LHCN-M2 (cell line): ENCODE measurements at regions not wholly inside any gene's neighbourhood (a gene's known extent, or its start where the extent isn't known, plus 50 kb on each side); places are given as distances from the start of the nearest gene placed in this dataset.

Source experiments
- DNase-seq: peaks from one replicate; pipeline ENCODE4 v3.0.0-alpha.2; 2012; ENCODE audit warnings: low read depth

DNA sequence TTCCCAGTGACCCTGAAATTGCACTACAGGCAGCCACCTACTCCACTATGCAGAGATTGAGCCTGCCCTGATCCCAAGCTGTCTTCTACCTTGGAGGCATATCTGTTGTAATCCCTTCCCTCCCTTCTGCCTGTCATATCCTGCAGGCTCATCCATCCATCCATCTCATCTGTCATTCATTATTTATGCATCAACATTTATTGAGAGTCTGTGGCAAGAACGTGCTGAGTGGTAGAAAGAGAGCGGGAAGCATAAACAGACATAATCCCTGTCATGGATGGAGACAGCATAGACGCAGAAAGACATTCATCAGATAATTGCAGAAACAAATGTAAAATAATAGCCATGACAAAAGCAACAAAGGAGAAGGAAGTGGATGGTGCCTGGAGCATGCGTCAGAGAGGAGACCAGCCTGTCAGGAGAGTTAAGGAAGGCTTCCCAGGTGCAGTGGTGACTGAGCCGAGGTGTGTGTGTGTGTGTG is 89.5 kb upstream of the CALM2 start:
- no peak for DNase-seq

DNA sequence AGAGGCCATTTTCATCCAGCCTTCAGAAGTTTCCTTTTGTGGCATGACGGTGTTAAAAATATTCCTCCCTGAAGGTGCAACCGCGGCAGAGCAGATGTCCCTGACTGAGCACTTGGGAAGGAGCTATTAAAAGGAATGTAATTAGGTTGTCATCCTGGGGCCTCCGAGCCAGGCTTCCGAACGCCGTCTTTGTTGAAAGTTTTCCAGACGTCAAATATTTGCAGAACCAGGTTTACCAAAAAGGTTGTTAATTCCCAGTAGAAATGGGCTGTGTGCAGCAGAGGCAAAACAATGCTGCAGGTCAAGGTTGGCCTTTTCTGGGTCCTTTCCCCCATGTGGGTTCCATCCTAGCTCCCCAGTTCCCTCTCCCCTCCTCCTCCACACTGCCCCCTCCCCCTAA is 88.8 kb upstream of the CALM2 start:
- DNase-seq: no peak

DNA sequence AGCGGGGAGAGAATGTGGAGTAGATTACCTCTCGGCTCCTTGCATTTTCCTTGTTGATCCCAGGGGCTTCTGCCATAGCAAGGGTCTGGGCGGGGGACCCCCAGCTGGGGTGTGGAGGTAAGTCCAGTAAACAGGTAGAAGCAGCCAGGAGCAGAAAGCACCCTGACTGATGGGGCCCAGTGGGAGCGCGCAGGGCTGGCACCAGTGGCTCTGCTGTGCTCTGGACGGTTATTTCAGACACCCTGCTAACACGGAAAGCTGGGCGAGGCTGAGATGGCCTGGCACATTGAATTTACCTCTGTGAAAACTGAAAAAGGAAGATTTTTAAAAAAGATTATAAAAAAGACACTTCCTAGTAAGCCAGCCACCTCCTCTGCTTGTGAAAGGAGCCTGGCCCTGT is 88.4 kb upstream of the CALM2 start:
- DNase-seq: no peak

DNA sequence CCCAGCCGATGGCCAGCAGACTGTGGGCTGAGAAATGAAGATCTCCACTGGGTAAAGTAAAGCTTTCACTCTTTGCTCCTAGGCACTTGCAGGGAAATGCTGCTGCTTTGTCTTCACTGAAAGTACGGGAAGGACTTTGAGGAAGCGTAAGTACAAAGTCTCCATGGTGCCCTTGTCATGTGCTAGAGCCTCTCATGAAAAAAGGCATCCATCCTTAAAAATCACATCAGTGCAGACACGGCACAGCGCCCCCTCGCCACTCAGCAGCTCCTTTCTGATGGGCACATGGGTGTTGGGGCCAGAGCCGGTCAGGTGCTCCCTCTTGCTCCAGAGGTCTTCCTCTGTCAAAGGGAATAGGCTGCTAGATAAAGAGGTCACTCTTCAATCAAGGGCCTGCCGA is 87.8 kb upstream of the CALM2 start:
- DNase-seq: no peak

DNA sequence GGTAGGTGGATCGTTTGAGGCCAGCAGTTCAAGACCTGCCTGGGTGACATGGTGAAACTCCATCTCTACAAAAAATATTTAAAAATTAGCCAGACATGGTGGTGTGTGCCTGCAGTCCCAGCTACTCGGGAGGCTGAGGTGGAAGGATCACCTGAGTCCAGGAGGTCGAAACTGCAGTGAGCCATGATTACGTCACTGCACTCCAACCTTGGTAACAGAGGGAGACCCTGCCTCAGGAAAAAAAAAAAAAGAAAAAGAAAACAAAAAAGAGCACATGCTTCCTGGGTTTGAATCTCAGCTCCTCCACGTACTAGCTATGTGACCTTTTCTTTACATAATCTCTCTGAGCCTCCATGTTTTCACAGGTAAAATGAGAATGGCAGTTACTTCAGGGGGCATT is 86.3 kb upstream of the CALM2 start:
- no peak for DNase-seq

DNA sequence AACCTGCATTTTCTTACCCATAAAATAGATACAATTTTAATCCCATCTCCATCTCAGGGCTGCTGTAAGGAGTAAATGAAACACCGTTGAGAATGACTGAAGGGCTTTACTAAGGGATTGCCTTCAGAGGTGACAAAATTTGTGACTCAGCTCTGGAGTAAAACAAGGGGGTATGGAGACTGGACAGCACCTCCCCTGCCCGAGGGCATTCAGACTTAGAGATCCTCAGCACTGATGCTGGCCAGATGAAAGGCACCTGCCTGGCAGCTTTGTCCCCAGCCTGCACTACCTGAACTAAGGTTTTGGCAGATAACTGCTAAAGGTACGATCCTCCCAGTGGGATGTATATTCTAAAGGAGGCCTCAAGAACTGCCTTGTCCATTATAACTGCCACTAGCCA is 84.7 kb upstream of the CALM2 start:
- DNase-seq: no peak

DNA sequence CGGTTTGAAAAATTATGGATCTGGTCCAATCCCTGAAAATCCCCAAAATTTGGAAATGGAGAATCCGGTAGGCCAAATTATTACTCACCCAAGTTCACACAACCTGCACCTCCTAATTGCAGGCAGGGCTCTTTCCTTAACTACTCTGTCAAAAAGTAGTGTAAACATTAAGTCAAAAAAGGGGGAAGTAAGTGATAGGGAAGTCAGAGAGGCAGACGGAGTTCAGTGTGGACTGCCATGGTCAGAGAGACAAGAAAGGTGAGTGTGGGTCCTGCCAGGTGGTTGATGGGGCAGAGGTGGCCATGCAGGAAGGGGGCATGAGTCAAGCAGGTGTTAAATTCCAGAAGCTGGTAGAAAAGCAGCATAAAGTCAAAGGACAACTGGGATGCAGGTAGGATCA is 83.5 kb upstream of the CALM2 start:
- no peak for DNase-seq

DNA sequence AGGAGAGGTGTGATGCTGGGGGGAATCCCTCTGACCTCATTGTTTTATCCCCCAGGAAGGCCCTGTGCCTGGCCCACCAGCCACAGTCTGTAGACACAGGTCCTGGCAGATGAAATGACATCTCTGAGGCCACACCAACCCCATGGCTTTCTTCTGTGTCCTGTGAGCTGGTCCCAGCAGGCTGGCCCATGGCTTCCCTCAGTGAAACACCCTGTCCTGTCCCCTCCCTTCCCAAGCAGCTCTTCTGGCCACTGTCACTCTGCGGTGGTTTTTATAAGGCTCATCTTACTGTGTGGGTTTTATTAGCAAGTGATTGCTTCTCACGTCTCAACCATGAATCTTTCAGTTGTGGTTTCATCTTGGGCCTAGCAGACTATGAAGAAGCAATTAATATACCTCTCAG is 81.6 kb upstream of the CALM2 start:
- DNase-seq: no peak

DNA sequence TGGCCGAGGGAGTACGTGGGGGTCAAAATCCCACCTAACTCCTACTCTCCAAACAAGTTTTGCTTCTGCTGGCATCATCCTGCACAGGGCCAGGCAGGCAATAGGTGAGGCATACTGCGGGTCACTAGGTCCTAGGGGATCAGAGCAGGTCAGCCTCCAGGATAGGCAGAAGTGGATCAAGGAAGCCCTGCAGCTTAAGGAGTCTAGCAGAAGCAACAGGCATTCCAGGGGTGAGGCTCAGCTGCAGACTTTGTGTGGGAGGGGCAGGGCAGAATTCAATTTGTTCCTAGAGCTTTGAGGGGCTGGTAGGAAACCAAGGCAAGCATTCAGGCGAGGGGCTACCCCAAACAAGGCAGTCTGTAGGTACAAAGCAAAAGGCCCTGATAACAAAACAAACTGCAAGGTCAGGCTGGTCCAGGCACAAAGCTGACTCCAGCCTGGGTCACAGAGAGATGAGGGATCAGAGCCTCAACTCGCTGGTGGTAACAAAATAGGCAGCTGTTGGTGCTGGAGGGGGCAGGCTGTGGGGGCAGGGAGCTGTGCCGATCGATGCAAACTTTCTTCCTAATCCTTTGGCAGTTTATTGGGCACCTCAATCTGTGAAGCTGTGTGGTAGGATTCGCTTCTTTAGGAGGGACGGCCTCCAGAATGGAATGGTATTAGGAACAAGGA is 80.2 kb upstream of the CALM2 start:
- DNase-seq: no peak

DNA sequence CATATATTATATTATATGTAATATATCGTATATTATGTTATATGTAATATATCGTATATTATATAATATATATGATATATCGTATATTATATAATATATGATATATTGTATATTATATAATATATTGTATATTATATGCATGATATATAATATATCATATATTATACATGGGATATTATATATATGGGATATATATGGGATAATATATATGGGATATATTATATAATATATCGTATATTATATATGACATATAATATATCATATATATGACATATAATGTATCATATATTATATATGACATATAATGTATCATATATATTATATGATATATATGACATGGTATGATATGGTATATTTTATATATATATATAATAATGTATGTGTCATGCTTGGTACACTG is 79.5 kb upstream of the CALM2 start:
- DNase-seq: no peak

DNA sequence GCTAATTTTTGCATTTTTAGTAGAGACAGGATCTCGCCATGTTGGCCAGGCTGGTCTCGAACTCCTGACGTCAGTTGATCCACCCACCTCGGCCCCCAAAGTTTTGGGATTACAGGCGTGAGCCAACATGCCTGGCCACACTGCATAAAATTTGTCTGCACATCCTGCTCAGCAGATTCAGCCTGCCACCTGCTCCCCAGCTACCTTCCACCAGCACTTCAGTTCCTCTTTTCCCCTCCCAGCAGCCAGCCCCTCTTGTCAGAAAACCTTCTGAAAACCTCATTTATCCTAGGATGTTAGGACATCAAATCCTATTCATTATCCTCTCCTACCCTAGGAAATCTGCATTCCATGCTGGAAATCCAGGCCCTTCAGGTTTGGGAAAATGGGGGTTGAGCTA is 78.2 kb upstream of the CALM2 start:
- no peak for DNase-seq

DNA sequence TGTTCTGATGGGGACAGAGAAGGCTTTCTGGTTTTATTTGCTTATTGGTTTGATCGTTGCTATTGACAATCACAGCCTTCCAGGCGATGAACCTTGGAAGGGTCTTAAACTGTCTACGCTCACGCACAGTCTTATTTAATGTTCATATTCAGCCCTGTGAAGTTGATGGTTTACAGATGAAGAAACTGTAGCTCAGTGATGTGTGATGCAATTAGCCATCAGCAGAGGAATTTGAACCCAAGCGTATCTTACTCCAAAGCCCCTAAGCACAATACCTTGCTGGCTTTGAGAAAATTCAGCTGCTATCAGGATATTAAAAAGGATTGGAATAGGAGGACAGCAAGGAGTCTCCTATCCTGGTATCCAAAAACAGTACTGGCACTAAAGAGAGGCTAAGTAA is 77.1 kb upstream of the CALM2 start:
- no peak for DNase-seq

DNA sequence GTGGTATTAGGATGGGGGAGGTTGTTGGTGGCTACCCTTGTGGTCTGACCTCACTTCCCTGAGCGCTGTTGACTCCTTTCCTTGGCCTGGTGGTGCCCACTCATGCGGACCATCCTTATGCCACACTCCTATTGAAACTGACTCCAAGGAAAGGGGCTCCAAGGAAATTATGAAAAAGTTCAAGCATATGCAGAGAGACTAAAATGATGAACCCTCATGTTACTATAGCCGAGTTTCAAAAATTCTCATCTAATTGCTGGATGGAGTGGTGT is 75.0 kb upstream of the CALM2 start:
- DNase-seq: no peak

DNA sequence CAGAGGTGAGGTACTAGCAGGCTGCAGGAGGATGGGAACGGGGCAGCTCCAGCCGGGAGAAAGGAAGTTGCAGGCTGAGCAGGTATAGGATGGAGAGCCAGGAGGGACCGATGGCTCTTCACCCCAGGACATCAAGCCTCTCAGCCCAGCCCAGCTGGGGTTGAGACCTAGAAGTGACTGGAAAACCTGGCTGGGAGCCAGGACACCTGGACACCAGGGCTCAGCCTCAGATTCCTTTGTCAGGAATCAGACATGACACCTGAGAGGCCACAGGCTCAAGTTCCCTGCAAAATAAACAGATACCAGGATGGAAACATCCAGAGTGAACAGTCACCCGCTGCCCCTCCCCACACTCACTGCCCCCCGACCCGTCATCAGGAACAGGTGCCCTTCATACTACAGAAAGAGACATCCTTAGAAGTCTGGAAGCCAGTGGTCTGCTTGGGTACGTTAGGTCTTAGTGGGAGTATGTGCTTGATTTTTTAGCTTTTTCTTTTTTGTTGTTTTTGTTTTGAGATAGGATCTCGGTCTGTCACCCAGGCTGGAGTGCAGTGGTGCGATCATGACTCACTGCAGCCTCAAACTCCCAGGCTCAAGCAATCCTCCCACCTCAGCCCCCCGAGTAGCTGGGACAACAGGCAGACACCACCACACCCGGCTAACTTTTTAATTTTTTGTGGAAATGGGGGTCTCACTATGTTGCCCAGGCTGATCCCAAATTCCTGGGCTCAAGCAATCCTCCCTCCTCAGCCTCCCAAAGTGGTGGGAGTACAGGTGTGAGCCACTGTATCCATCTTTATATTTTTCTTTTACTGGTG is 74.5 kb upstream of the CALM2 start:
- DNase-seq: no peak

DNA sequence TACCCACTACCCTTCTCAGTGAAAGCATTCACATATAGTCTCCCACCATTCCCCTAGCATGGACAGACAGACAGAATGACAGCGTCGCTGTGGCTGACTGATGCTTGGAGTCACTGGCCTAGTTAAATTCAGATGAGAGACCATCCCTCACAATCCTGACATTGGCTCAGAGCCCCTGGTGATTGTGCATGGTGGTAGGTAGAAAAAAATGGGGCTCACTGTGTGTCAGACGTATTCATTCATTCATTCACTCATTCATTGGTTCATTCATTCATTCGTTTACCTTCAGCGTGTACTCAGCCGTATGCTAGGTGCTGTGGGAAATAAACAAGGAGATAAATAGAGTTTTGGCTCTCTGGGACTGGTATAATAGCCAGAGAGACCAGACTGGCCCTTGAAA is 73.6 kb upstream of the CALM2 start:
- DNase-seq: no peak

DNA sequence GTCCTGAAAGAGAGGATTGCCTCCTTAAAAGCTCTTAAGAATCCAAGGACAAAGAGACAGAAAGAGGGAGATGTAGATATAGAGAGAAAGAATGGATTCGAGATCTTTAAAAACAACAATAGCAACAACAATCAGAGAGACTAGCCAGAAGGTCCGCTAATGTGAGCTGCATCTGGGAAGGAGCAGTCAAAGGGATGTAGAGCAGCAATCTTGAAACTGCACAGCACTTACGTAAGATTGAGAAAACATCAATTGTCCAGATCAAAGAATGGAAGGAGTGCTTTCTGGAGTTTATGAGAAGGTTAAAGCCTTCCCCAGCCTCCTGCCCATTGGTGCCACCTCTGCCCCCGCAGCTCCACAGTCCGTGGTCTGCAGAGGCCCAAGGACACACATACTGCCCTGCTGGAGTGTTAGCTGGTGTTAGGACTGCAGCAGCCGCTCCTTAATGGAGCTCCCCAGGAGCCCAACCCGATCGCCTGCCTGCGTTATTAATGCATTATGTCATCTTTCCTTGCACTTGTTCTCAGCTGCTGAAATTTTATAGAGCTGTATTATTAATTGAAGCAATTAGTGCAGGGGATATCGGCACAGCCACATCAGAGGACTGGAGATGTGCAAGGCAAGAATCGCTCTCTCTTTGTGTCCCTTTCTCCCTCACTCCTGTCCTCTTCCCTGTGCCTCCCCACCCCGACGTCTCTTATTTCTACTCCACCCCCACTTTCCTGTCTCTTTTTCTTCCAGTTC is 73.0 kb upstream of the CALM2 start:
- DNase-seq: no peak

DNA sequence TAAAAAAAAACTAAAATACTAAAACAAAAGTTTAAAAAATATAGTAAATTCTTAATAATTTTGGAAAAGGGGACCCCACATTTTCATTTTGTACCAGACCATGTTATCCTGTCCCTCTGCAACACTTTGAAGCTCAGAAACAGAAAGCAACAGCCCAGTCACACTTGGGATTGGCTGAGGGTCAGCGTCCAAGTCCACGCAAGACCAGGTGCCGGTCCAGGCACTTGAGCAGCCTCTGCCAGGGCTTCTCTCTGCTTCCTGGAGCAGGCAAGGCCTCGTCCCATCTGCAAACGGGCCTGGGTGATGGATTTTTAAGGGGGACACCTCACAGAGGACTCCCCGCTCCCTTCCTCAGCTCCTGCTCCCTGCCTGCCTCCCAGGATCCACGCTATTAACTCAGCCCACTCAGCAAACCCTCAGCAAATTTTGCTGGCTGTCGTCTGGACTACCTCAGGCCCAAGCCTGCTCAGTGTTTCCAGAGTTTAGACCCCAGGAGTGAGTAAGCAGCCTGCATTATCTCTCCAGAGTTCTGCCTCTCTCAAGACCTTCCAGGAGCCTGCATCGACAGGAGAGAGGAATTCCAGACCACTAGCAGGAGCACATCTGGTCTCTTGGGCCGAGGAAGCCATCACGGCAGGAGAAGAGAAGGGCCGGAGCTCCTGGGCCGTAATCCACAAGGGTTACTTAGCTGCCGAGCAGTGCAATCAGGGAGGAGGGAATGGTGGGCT is 67.4 kb upstream of the CALM2 start:
- no peak for DNase-seq

DNA sequence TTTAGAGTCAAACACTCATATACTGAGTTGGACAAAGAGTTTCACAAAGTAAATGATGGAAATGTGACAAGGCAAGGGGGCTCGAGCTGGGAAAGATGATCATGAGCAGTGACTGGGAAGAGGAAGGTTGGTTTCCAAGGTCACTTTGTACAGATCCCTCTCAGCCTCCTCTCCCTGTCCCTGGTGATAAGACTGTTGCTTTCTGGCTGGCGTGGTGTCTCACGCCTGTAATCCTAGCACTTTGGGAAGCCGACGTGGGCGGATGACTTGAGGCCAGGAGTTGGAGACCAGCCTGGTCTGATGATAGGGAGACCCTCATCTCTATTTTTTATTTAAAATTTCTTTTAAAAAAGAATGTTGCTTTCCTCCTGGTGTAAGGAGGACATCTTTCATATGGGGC is 65.4 kb upstream of the CALM2 start:
- no peak for DNase-seq

DNA sequence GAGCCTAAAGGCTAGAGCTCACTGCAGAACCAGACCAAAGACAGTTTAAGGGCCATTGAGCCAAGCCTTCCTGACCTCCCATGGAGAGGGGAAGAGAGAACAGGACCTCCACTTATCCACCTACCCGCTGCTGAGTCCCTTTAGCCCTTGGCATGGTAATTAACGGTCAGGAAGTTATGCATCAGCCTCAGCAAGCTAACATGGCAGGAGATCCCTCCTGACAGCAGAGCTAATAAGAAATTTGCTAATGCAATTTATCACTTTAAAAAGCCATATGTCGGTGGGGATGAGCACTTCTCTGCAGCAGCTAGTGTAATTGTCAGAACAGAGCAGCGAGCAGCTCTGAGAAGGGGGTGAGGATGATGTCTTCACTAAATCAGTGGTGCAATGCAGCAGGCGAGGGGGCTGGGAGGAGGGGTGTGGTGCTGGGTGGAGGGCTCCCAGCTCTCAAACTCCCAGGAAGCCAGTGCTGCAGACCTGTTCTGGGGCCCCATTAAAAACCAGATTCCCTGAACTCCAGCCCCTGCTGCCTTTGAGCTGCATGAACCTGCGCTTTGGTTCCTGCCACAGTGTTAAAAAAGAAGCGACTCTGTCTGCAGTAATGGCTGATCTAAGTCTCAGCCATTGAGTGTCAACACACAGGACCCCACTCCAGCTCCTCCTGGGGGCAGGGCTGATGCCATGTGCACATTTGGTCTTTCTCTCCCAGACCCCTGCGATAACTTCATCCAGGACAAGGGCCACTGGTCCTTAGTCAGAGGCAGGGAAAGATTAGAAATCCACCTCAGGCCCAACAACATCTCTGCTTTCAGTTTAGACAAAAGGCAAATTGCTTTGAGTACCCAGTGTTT is 63.0 kb upstream of the CALM2 start:
- no peak for DNase-seq

DNA sequence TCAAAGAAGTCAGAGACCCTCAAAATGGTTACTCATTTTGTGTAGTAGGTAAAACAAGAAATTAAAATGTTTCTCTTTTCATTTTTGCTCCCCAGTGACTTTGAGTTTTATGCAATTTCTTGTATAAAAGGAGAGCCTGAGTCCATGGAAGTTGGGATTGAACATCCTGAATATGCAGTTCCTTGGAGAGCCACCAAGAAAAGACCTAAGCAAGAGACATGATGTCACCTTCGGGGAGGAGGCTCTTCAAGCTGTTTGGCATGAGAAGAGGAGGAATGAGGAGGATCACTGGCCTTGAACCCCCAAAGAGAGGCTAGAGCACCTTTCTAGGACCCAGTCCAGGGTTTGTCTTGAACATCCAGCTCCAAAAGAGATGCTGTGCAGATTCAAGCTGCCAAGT is 62.3 kb upstream of the CALM2 start:
- no peak for DNase-seq
